ENCODE measurements at regions not wholly inside any gene's neighbourhood (a gene's known extent, or its start where the extent isn't known, plus 50 kb on each side); places are given as distances from the start of the nearest gene placed in this dataset.

GRCh38 chr3:194984622-194985021, 286.3 kb downstream of the XXYLT1 start:
- DNase-seq (ENCODE audit: low read depth), result no peak
- peak overlapping the region; percentile 22 for H3K4me3 ChIP-seq (replicated peaks; ENCODE audit: low read depth, low read length)
- no peak for TF ChIP-seq CTCF (IDR thresholded peaks at IDR 0.05; ENCODE audit: low read length, missing control alignments)

- TF ChIP-seq CTCF (IDR thresholded peaks at IDR 0.05; ENCODE audit: low read length, missing control alignments), result peak; percentile 45
- peak; percentile 82 for DNase-seq (ENCODE audit: low read depth)
- H3K4me3 ChIP-seq (replicated peaks; ENCODE audit: low read depth, low read length), result peak overlapping the region; percentile 22
Measured at GRCh38 chr3:194985031-194985578, 285.9 kb downstream of the XXYLT1 start.

GRCh38 chr3:194986208-194987043, 284.5 kb downstream of the XXYLT1 start:
- no peak for TF ChIP-seq CTCF (IDR thresholded peaks at IDR 0.05; ENCODE audit: low read length, missing control alignments)
- no peak for DNase-seq (ENCODE audit: low read depth)
- H3K4me3 ChIP-seq (replicated peaks; ENCODE audit: low read depth, low read length), result no peak overlapping the region

- no peak for TF ChIP-seq CTCF (IDR thresholded peaks at IDR 0.05; ENCODE audit: low read length, missing control alignments)
- no peak for DNase-seq (ENCODE audit: low read depth)
Measured at GRCh38 chr3:194987571-194988494, 283.1 kb downstream of the XXYLT1 start.

GRCh38 chr3:194988495-194989165, 282.3 kb downstream of the XXYLT1 start:
- no peak for DNase-seq (ENCODE audit: low read depth)
- no peak overlapping the region for H3K4me3 ChIP-seq (replicated peaks; ENCODE audit: low read depth, low read length)
- no peak for TF ChIP-seq CTCF (IDR thresholded peaks at IDR 0.05; ENCODE audit: low read length, missing control alignments)

More at GRCh38 chr3:194987571-194988494, 283.1 kb downstream of the XXYLT1 start:
- no peak overlapping the region for H3K4me3 ChIP-seq (replicated peaks; ENCODE audit: low read depth, low read length)

- DNase-seq (ENCODE audit: low read depth), result no peak
- no peak for TF ChIP-seq CTCF (IDR thresholded peaks at IDR 0.05; ENCODE audit: low read length, missing control alignments)
- no peak overlapping the region for H3K4me3 ChIP-seq (replicated peaks; ENCODE audit: low read depth, low read length)
Measured at GRCh38 chr3:194989241-194989640, 281.7 kb downstream of the XXYLT1 start.

Data from fibroblast of pulmonary artery (primary cell).